H1 (cell line): ENCODE measurements at regions not wholly inside any gene's neighbourhood (a gene's known extent, or its start where the extent isn't known, plus 50 kb on each side); places are given as distances from the start of the nearest gene placed in this dataset.

Source experiments
- CTCF ChIA-PET: fragments of 300-600 bp; sonication (Branson Sonifier 250); formaldehyde crosslinking; loops from one replicate; lab custom pipeline; 2021; ENCODE audit not compliant: partially characterized antibody; lab: Charles Lee
- POLR2A ChIA-PET: fragments of 300-600 bp; sonication (Branson Sonifier 250); formaldehyde crosslinking; loops from one replicate; lab custom pipeline; 2021; ENCODE audit warnings: inconsistent platforms; ENCODE audit not compliant: partially characterized antibody; lab: Charles Lee
- DNase-seq, 2 experiments: peaks; one replicate each; pipeline versions ENCODE4 v3.0.0 to v3.0.0-alpha.2; 2010 to 2022; ENCODE audit warnings: low spot score in 2 of 2, low read depth in 1 of 2, mixed read lengths in 1 of 2
- FAIRE-seq: peaks from 2 replicates; lab custom pipeline; 2011; peaks lifted over from hg19 to GRCh38; lab: Jason Lieb, UNC
- H2AFZ ChIP-seq: 2 replicates; pipeline ENCODE4 v1.8.1; 2012; ENCODE audit warnings: low read length, inconsistent platforms
- H2AK5ac ChIP-seq: 2 replicates; pipeline ENCODE4 v1.6.1; 2013; ENCODE audit warnings: low read depth, low read length
- H2BK120ac ChIP-seq: replicated peaks from 2 replicates; pipeline ENCODE3; 2013; ENCODE audit warnings: low read depth, low read length, inconsistent platforms
- H2BK12ac ChIP-seq: 2 replicates; pipeline ENCODE4 v1.6.1; 2013; ENCODE audit warnings: low read depth, low read length
- H2BK15ac ChIP-seq: 2 replicates; pipeline ENCODE4 v1.6.1; 2013; ENCODE audit warnings: low read length
- H2BK20ac ChIP-seq: 2 replicates; pipeline ENCODE4 v1.6.1; 2013; ENCODE audit warnings: low read length
- H2BK5ac ChIP-seq: 2 replicates; pipeline ENCODE4 v1.6.1; 2013; ENCODE audit warnings: low read depth, low read length
- H3K14ac ChIP-seq: 2 replicates; pipeline ENCODE4 v1.6.1; 2013; ENCODE audit warnings: inconsistent platforms; ENCODE audit not compliant: insufficient read length
- H3K18ac ChIP-seq: 2 replicates; pipeline ENCODE4 v1.6.1; 2013; ENCODE audit warnings: low read length; ENCODE audit errors: extremely low read depth
- H3K23ac ChIP-seq: 2 replicates; pipeline ENCODE4 v1.6.1; 2013; ENCODE audit warnings: inconsistent platforms; ENCODE audit not compliant: insufficient read length
- H3K23me2 ChIP-seq: 2 replicates; pipeline ENCODE4 v1.6.1; 2013; ENCODE audit warnings: low read depth, low read length
- H3K27ac ChIP-seq: 2 replicates; pipeline ENCODE4 v1.6.1; 2011; ENCODE audit warnings: low read depth, low read length, inconsistent platforms
- H3K27me3 ChIP-seq, 4 experiments: replicated peaks in 1 of 4; 1 replicate in 1 of 4; 2 replicates in 3 of 4; pipeline versions ENCODE4 v1.6.1 to v1.8.1; 2011 to 2013; ENCODE audit warnings: low read length in 3 of 4, mild to moderate bottlenecking in 3 of 4, inconsistent platforms in 2 of 4, mixed read lengths in 2 of 4, moderate library complexity in 1 of 4; ENCODE audit not compliant: control insufficient read depth in 3 of 4, insufficient read depth in 3 of 4; ENCODE audit errors: extremely low read depth in 1 of 4
- H3K36me3 ChIP-seq, 4 experiments: 2 replicates each; pipeline versions ENCODE4 v1.6.1 to v1.8.1; 2011 to 2013; ENCODE audit warnings: mild to moderate bottlenecking in 4 of 4, low read length in 3 of 4, moderate library complexity in 2 of 4, control low read depth in 1 of 4, inconsistent platforms in 1 of 4; ENCODE audit not compliant: insufficient read depth in 4 of 4, control insufficient read depth in 2 of 4
- H3K4ac ChIP-seq: replicated peaks from 2 replicates; pipeline ENCODE3; 2013; ENCODE audit warnings: low read length, low read depth, mixed read lengths, inconsistent platforms; ENCODE audit not compliant: insufficient read length
- H3K4me1 ChIP-seq, 4 experiments: replicated peaks in 1 of 4; 1 replicate in 1 of 4; 2 replicates in 3 of 4; pipeline versions ENCODE4 v1.6.1 to v1.8.1; 2011 to 2013; ENCODE audit warnings: low read length in 3 of 4, inconsistent platforms in 2 of 4, mixed read lengths in 1 of 4; ENCODE audit not compliant: insufficient read depth in 4 of 4, control insufficient read depth in 3 of 4
- H3K4me2 ChIP-seq, 2 experiments: 2 replicates each; pipeline versions ENCODE4 v1.6.1 to v1.8.1; 2011 to 2013; ENCODE audit warnings: low read depth in 2 of 2, low read length in 2 of 2, control low read depth in 1 of 2, inconsistent platforms in 1 of 2, mild to moderate bottlenecking in 1 of 2; ENCODE audit not compliant: insufficient read depth in 1 of 2
- H3K4me3 ChIP-seq, 4 experiments: fragments of 200-600, 300-600 bp in 1 of 4; sonication (generic), shearing (Covaris generic), sonication (Bioruptor Twin) in 1 of 4; 2 replicates each; pipeline versions ENCODE4 v1.5.1 to v1.8.1; 2011 to 2016; ENCODE audit warnings: low read length in 4 of 4, low read depth in 3 of 4, control low read depth in 2 of 4, inconsistent platforms in 2 of 4, mild to moderate bottlenecking in 2 of 4, mixed read lengths in 1 of 4, moderate library complexity in 1 of 4; ENCODE audit not compliant: insufficient read depth in 2 of 4; ENCODE audit errors: extremely low read depth in 1 of 4
- H3K56ac ChIP-seq: replicated peaks from 2 replicates; pipeline ENCODE3; 2013; ENCODE audit warnings: low read depth, mild to moderate bottlenecking, mixed read lengths, low read length, inconsistent platforms; ENCODE audit not compliant: insufficient read length
- H3K79me1 ChIP-seq: 2 replicates; pipeline ENCODE4 v1.6.1; 2013; ENCODE audit warnings: low read depth, low read length, control low read depth
- H3K79me2 ChIP-seq, 2 experiments: 2 replicates each; pipeline versions ENCODE4 v1.6.1 to v1.8.1; 2012 to 2013; ENCODE audit warnings: low read length in 2 of 2, mild to moderate bottlenecking in 2 of 2, inconsistent platforms in 1 of 2; ENCODE audit not compliant: insufficient read depth in 2 of 2, control insufficient read depth in 1 of 2
- H3K9ac ChIP-seq, 4 experiments: replicated peaks in 1 of 4; 1 replicate in 1 of 4; 2 replicates in 3 of 4; pipeline versions ENCODE4 v1.6.1 to v1.8.1; 2011 to 2013; ENCODE audit warnings: low read depth in 3 of 4, low read length in 3 of 4, control low read depth in 2 of 4, mild to moderate bottlenecking in 2 of 4, moderate library complexity in 2 of 4, inconsistent platforms in 1 of 4; ENCODE audit errors: extremely low read depth in 1 of 4
- H3K9me3 ChIP-seq, 2 experiments: 2 replicates each; pipeline versions ENCODE4 v1.6.1 to v1.8.1; 2012 to 2013; ENCODE audit warnings: mild to moderate bottlenecking in 2 of 2, moderate library complexity in 2 of 2, control low read depth in 1 of 2, inconsistent platforms in 1 of 2, low read depth in 1 of 2, low read length in 1 of 2, mixed read lengths in 1 of 2; ENCODE audit not compliant: insufficient read depth in 2 of 2
- H4K20me1 ChIP-seq, 2 experiments: replicated peaks in 1 of 2; 2 replicates each; pipeline versions ENCODE3 to v1.8.1; 2011 to 2013; ENCODE audit warnings: inconsistent platforms in 2 of 2, low read length in 2 of 2, mild to moderate bottlenecking in 1 of 2; ENCODE audit not compliant: insufficient read depth in 2 of 2, control insufficient read depth in 1 of 2
- H4K5ac ChIP-seq: 2 replicates; pipeline ENCODE4 v1.6.1; 2013; ENCODE audit warnings: low read length, low read depth, mixed read lengths, inconsistent platforms; ENCODE audit not compliant: insufficient read length
- H4K8ac ChIP-seq: 2 replicates; pipeline ENCODE4 v1.8.0; 2013; ENCODE audit warnings: mild to moderate bottlenecking, moderate library complexity, low read length, inconsistent platforms; ENCODE audit not compliant: insufficient read depth; ENCODE audit errors: extremely low read depth
- H4K91ac ChIP-seq: replicated peaks from 2 replicates; pipeline ENCODE3; 2013; ENCODE audit warnings: low read length, mixed read lengths, inconsistent platforms; ENCODE audit not compliant: insufficient read length
- CREB1 ChIP-seq: IDR thresholded peaks from 2 replicates; pipeline ENCODE4 v1.6.1; 2012; ENCODE audit warnings: inconsistent platforms
- EZH2 ChIP-seq: fragments of 200-600 bp; sonication (generic); IDR thresholded peaks from 2 replicates; pipeline ENCODE4 v1.7.1; 2012; ENCODE audit warnings: low read depth, mild to moderate bottlenecking, moderate library complexity, low read length, inconsistent platforms; ENCODE audit not compliant: severe bottlenecking
- MAFK ChIP-seq: IDR thresholded peaks from 2 replicates; pipeline ENCODE4 v1.6.1; 2012; ENCODE audit warnings: low read depth, mild to moderate bottlenecking, improper control_type of control experiment, low read length
- NRF1 ChIP-seq: IDR thresholded peaks from 2 replicates; pipeline ENCODE4 v1.6.1; 2011; ENCODE audit warnings: mild to moderate bottlenecking, low read depth, low read length, improper control_type of control experiment
- RAD21 ChIP-seq, 2 experiments: IDR thresholded peaks in 1 of 2; conservative IDR thresholded peaks in 1 of 2; 2 replicates each; pipeline ENCODE4 v1.6.1; 2011; ENCODE audit warnings: low read depth in 2 of 2, low read length in 2 of 2, improper control_type of control experiment in 1 of 2, inconsistent platforms in 1 of 2, mild to moderate bottlenecking in 1 of 2, moderate library complexity in 1 of 2
- SP2 ChIP-seq: IDR thresholded peaks from 2 replicates; pipeline ENCODE4 v1.6.1; 2012; ENCODE audit warnings: mild to moderate bottlenecking, low read length, inconsistent platforms
- WGBS, 2 experiments: shearing (Covaris generic) in 1 of 2; methylation state at CpG; one replicate each; pipeline versions ENCODE4 v1.1.6 to v1.1.7; 2013 to 2015; ENCODE audit warnings: low lambda C conversion rate in 2 of 2, mixed read lengths in 2 of 2, inconsistent platforms in 1 of 2, low coverage in 1 of 2, missing lambda C conversion rate in 1 of 2; ENCODE audit not compliant: insufficient replicate concordance in 2 of 2, insufficient coverage in 1 of 2, insufficient read length in 1 of 2; ENCODE audit errors: extremely low coverage in 1 of 2, missing lambda C conversion rate in 1 of 2; 5-methylcytosine and 5-hydroxymethylcytosine counted together

GRCh38 chr11:15810525-15810924 lies 545.8 kb downstream of the SOX6 start:
- no peak overlapping the region for H2BK12ac ChIP-seq
- H3K9me3 ChIP-seq: no peaks in the 10 kb centered on the region
- H3K18ac ChIP-seq: no peak overlapping the region
- H4K91ac ChIP-seq: no peak overlapping the region
- H3K4me3 ChIP-seq: no peak overlapping the region
- H4K5ac ChIP-seq: no peak overlapping the region
- no peaks in the 10 kb centered on the region for H3K27me3 ChIP-seq
- no peak overlapping the region for H2BK15ac ChIP-seq
- no peak overlapping the region for H2AK5ac ChIP-seq
- H3K27ac ChIP-seq: no peak overlapping the region
- WGBS, 2 experiments: 92% methylated on average over 2 of the region's 2 CpGs; no CpG with 5 or more reads in 1 of the 2 experiments
- H4K20me1 ChIP-seq: no peaks in the 10 kb centered on the region
- H2BK20ac ChIP-seq: no peak overlapping the region
- no peaks in the 10 kb centered on the region for H3K79me2 ChIP-seq
- no peak overlapping the region for H3K4me2 ChIP-seq
- FAIRE-seq: no peak
- H4K8ac ChIP-seq: no peak overlapping the region
- no peak overlapping the region for H3K4ac ChIP-seq
- H3K9ac ChIP-seq: no peak overlapping the region
- H3K56ac ChIP-seq: no peak overlapping the region
- POLR2A ChIA-PET: no interaction called here
- no peaks in the 10 kb centered on the region for H3K79me1 ChIP-seq
- H3K36me3 ChIP-seq: no peaks in the 10 kb centered on the region
- no peak overlapping the region for H2BK120ac ChIP-seq
- no peaks in the 10 kb centered on the region for H3K4me1 ChIP-seq
- CTCF ChIA-PET: interaction anchor here (1.5 kb wide), 1 partner anchor 9 kb away, joined by 4 read pairs; no protein-coding TSS in a partner anchor
- no peak overlapping the region for H3K23ac ChIP-seq
- no peak for TF ChIP-seq NRF1
- TF ChIP-seq SP2: no peak
- no peak for TF ChIP-seq MAFK
- TF ChIP-seq EZH2: no peak
- TF ChIP-seq RAD21 (IDR thresholded peaks at IDR 0.05 in 1 of 2, conservative IDR thresholded peaks at IDR 0.05 in 1 of 2; ENCODE audit: low read depth in 2 of 2, low read length in 2 of 2): no peak
- no peak for TF ChIP-seq CREB1
- TF ChIP-seq, all 59 proteins: peak for 0
- H3K23me2 ChIP-seq: no peaks in the 10 kb centered on the region
- no peak overlapping the region for H2AFZ ChIP-seq
- H3K14ac ChIP-seq: no peak overlapping the region
- no peak overlapping the region for H2BK5ac ChIP-seq
- no peak for DNase-seq
